PC-3 (cell line): ENCODE measurements at regions not wholly inside any gene's neighbourhood (a gene's known extent, or its start where the extent isn't known, plus 50 kb on each side); places are given as distances from the start of the nearest gene placed in this dataset.

ENCODE experiments used
- CTCF ChIP-seq: fragments of 300-600 bp; sonication (generic); conservative IDR thresholded peaks from 2 replicates; pipeline ENCODE4 v1.5.1; 2017; ENCODE audit warnings: antibody characterized with exemption, low read depth, mild to moderate bottlenecking, low read length
- EZH2 ChIP-seq: fragments of 300-600 bp; sonication (generic); IDR thresholded peaks from one replicate; pipeline ENCODE4 v1.6.1; 2017; ENCODE audit warnings: antibody characterized with exemption, mild to moderate bottlenecking, low read length; ENCODE audit not compliant: unreplicated experiment
- EZH2phosphoT487 ChIP-seq: fragments of 300-600 bp; sonication (generic); IDR thresholded peaks from 2 replicates; pipeline ENCODE4 v1.6.1; 2018; ENCODE audit warnings: mild to moderate bottlenecking, antibody characterized with exemption, low read length, borderline replicate concordance

- TF ChIP-seq EZH2phosphoT487, result no peak
- TF ChIP-seq EZH2, result no peak
- no peak for TF ChIP-seq CTCF
These were observed 292.4 kb upstream of the SPANXN4 start for GRCh38 chrX:142733327-142733726.
